SHP77 (cell line): ENCODE measurements at regions not wholly inside any gene's neighbourhood (a gene's known extent, or its start where the extent isn't known, plus 50 kb on each side); places are given as distances from the start of the nearest gene placed in this dataset.

Source experiments
- DNase-seq, 2 experiments: peaks; one replicate each; lab custom pipeline; 2025; lab: John Stamatoyannopoulos, UW

- DNase-seq, result no peak
Measured at GRCh38 chr7:93651603-93652159, 77.2 kb upstream of the CALCR start.

GRCh38 chr7:93646538-93646937 is 72.0 kb upstream of the CALCR start:
- DNase-seq, result no peak

- no peak for DNase-seq
Measured at GRCh38 chr7:93636276-93636675, 61.8 kb upstream of the CALCR start.

- DNase-seq, result no peak
Measured at GRCh38 chr7:93632371-93632770, 57.8 kb upstream of the CALCR start.

- no peak for DNase-seq
Measured at GRCh38 chr7:93629291-93629801, 54.8 kb upstream of the CALCR start.

- DNase-seq, result no peak
Measured at GRCh38 chr7:93626869-93627268, 52.3 kb upstream of the CALCR start.
